Sigmoid colon (tissue), 4 donors: ENCODE measurements at regions not wholly inside any gene's neighbourhood (a gene's known extent, or its start where the extent isn't known, plus 50 kb on each side); places are given as distances from the start of the nearest gene placed in this dataset.
"Not testable (repeated sequence)": the region's sequence is repeated elsewhere in the genome, so short reads cannot be mapped to it uniquely, and the experiment has no call there.

Experiments used
- EP300 ChIP-seq, 4 donors: sonication (generic); formaldehyde crosslinking; IDR thresholded peaks; one replicate each; pipeline ENCODE4 v1.6.1; 2017; ENCODE audit warnings: antibody characterized with exemption in 4 of 4
- POLR2A ChIP-seq, 2 donors: fragments of 450-650 bp; IDR thresholded peaks; one replicate each; pipeline ENCODE4 v1.6.1; 2016; ENCODE audit warnings: antibody characterized with exemption in 2 of 2, mild to moderate bottlenecking in 2 of 2, moderate library complexity in 2 of 2
- POLR2AphosphoS5 ChIP-seq, 4 donors: sonication (generic); formaldehyde crosslinking; IDR thresholded peaks; one replicate each; pipeline ENCODE4 v1.6.1; 2017; ENCODE audit warnings: antibody characterized with exemption in 4 of 4
- TF ChIP-seq, protein P1 (sequence below), 4 experiments: fragments of 450-650 bp in 3 of 4; fragments of 200-600 bp in 1 of 4; IDR thresholded peaks; one replicate each; pipeline ENCODE4 v1.5.1; 2016 to 2019; ENCODE audit warnings: antibody characterized with exemption in 4 of 4, mild to moderate bottlenecking in 3 of 4, moderate library complexity in 2 of 4

DNA sequence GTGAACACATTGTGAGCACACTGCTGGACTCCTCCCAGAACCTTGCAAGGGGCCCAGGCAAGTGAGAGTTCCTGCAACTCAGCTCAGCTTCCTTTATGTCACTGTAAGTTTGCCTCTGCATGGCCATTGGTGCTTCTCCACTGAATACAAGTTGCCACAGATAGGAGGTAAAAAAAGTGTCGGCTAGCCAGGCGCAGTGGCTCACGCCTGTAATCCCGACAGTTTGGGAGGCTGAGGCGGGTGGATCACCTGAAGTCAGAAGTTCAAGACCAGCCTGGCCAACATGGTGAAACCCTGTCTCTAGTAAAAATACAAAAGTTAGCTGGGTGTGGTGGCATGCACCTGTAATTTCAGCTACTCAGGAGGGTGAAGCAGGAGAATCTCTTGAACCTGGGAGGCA lies 435.8 kb downstream of the CNTN3 start:
- TF ChIP-seq, protein P1, sequence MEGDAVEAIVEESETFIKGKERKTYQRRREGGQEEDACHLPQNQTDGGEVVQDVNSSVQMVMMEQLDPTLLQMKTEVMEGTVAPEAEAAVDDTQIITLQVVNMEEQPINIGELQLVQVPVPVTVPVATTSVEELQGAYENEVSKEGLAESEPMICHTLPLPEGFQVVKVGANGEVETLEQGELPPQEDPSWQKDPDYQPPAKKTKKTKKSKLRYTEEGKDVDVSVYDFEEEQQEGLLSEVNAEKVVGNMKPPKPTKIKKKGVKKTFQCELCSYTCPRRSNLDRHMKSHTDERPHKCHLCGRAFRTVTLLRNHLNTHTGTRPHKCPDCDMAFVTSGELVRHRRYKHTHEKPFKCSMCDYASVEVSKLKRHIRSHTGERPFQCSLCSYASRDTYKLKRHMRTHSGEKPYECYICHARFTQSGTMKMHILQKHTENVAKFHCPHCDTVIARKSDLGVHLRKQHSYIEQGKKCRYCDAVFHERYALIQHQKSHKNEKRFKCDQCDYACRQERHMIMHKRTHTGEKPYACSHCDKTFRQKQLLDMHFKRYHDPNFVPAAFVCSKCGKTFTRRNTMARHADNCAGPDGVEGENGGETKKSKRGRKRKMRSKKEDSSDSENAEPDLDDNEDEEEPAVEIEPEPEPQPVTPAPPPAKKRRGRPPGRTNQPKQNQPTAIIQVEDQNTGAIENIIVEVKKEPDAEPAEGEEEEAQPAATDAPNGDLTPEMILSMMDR (IDR thresholded peaks at IDR 0.05), result not testable (repeated sequence)
- TF ChIP-seq POLR2A, EP300, POLR2AphosphoS5 (IDR thresholded peaks at IDR 0.05): not testable (repeated sequence)
